ENCODE measurements at regions not wholly inside any gene's neighbourhood (a gene's known extent, or its start where the extent isn't known, plus 50 kb on each side); places are given as distances from the start of the nearest gene placed in this dataset.

DNA sequence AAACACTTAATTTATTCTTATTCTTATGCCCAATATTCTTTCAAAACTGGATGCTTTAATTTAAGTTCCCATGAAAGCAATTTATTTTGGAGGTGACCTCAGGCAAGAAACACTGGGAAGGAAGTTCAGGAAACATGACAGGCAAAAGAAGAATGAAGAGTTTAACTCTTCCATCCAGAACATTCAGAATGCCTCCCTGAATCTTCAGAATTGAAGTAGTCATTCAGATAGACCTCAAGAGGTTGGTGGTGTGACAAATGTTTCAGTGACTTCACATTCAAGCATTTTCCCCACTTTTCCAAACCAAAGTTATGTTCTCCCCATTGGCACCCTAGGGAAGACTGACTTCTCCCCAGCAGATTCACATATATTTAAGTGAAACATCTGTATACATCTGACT is 110.5 kb downstream of the HAO1 start:
- TF ChIP-seq, protein P1, sequence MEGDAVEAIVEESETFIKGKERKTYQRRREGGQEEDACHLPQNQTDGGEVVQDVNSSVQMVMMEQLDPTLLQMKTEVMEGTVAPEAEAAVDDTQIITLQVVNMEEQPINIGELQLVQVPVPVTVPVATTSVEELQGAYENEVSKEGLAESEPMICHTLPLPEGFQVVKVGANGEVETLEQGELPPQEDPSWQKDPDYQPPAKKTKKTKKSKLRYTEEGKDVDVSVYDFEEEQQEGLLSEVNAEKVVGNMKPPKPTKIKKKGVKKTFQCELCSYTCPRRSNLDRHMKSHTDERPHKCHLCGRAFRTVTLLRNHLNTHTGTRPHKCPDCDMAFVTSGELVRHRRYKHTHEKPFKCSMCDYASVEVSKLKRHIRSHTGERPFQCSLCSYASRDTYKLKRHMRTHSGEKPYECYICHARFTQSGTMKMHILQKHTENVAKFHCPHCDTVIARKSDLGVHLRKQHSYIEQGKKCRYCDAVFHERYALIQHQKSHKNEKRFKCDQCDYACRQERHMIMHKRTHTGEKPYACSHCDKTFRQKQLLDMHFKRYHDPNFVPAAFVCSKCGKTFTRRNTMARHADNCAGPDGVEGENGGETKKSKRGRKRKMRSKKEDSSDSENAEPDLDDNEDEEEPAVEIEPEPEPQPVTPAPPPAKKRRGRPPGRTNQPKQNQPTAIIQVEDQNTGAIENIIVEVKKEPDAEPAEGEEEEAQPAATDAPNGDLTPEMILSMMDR (optimal IDR thresholded peaks at IDR 0.05 in 1 of 3, IDR thresholded peaks at IDR 0.05 in 1 of 3, conservative IDR thresholded peaks at IDR 0.05 in 1 of 3; ENCODE audit: extremely low read depth in 1 of 3, insufficient read depth in 2 of 3, low read length in 3 of 3) = no peak
- TF ChIP-seq EZH2 (IDR thresholded peaks at IDR 0.05; ENCODE audit: low read length) = no peak

Data from keratinocyte (primary cell).